HG03565 (cell line): ENCODE measurements at regions not wholly inside any gene's neighbourhood (a gene's known extent, or its start where the extent isn't known, plus 50 kb on each side); places are given as distances from the start of the nearest gene placed in this dataset.
"Not testable (repeated sequence)": the region's sequence is repeated elsewhere in the genome, so short reads cannot be mapped to it uniquely, and the experiment has no call there.

Source experiments
- ATAC-seq: cut with Tn5 transposase; IDR thresholded peaks from one replicate; pipeline ENCODE4 v1.9.1; 2021; ENCODE audit warnings: mild to moderate bottlenecking, moderate library complexity; ENCODE audit not compliant: unreplicated experiment

GRCh38 chr1:121518726-121519041, 333.9 kb downstream of the SRGAP2C start:
- ATAC-seq, result no peak

DNA sequence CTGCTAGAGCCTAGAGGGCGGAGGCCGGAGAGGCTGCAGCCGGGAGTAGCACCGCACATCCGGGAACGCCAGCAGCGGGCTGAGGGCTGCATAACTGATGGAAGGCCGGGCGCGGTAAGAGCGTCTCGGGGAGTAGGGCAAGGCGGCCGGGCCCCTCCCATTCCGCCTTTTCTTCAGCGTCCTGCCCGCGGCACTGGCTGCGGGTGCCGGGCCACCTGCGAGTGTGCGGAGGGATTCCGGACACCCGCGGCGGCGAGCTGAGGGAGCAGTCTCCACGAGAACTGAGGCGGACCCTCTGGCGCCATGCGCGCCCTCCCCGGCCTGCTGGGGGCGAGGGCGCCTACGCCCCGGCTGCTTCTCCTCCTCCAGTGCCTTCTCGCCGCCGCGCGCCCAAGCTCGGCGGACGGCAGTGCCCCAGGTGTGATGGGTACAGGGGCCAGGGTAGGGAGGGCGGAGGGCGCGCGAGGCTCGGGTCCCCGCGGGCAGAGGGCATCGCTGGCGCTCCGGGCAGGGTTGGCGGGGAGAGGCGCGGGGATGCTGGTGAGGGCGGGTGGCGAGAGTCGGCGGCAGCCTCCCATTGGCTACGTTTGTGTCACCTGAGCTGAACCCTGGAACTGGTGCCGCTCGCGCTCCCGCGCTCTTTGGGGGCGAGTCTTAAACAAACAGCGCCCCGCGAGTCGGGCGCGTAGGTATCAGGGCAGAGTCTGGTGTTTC, 334.4 kb downstream of the SRGAP2C start:
- ATAC-seq, result no peak

- ATAC-seq, result not testable (repeated sequence)
Measured at GRCh38 chr1:121519756-121520286, 335.0 kb downstream of the SRGAP2C start.

GRCh38 chr1:121522061-121522759, 337.4 kb downstream of the SRGAP2C start:
- ATAC-seq, result no peak

DNA sequence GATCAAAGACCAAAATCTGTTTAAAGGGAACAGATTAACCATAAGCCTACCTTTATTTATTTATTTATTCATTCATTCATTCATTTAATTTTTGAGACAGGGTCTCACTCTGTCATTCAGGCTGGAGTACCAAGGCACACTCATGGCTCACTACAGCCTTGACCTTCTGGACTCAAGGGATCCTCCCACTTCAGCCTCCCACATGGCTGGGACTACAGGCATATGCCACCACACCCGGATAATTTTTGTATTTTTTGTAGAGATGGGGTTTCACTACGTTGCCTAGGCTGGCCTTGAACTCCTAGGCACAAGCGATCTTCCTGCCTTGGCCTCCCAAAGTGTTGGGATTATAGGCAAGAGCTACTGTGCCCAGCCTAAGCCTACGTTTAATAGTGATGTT, 338.3 kb downstream of the SRGAP2C start:
- not testable (repeated sequence) for ATAC-seq

- ATAC-seq, result no peak
Measured at GRCh38 chr1:121525355-121525754, 340.6 kb downstream of the SRGAP2C start.

DNA sequence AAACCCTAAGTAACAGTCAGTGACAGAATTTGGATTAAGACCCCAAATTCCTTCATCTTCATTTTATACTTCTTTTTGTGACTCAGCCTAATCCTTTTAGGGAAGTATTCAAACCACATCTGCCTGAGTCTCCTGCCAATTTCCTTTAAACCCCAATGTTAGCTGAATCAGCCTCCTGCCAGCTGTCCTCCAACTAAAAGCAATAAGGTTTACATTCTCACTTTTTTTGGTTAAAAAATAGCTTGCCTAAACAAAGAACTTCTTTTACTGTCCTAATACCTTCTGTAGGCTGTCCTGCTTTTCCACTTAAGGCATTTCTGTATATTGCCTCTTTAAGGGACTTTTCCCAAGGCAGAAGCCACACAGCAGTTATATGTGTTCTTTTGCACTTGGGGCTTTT, 344.2 kb downstream of the SRGAP2C start:
- ATAC-seq, result not testable (repeated sequence)

DNA sequence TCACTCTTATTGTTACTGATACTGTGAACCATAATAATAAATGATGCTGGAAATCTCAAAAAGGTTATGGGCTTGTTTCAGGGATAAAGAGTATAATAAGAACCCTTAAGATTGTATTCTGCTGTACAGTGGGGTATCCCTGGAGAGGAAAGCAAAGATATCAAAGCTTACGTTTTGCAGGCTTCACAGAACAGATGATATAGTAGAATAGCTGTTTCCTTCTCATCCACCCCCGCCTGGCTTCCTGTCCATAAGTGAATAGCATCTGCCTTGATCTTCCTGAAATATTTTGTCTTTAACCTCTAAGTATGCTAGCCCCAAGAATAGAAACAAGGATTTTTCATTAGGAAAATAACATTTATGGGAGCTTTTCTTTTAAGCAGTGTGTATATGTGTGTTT, 345.3 kb downstream of the SRGAP2C start:
- ATAC-seq, result not testable (repeated sequence)

DNA sequence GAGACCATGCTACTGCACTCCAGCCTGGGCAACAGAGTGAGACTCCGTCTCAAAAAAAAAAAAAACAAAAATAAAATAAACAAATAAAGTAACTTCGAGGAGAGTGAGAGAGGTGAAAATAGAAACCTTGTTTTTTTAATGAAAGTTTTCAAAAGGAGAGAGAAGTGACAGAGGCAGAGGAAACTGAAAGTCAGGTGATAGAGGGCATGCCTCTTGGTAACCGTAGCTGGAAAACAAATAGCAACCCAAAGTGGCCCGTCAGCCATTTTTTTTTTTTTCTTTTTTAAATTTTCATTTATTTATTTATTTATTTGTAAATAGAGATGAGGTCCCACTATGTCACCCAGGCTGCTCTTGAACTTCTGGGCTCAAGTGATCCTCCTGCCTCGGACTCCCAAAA, 347.0 kb downstream of the SRGAP2C start:
- not testable (repeated sequence) for ATAC-seq

GRCh38 chr1:121538148-121538547, 353.4 kb downstream of the SRGAP2C start:
- not testable (repeated sequence) for ATAC-seq

DNA sequence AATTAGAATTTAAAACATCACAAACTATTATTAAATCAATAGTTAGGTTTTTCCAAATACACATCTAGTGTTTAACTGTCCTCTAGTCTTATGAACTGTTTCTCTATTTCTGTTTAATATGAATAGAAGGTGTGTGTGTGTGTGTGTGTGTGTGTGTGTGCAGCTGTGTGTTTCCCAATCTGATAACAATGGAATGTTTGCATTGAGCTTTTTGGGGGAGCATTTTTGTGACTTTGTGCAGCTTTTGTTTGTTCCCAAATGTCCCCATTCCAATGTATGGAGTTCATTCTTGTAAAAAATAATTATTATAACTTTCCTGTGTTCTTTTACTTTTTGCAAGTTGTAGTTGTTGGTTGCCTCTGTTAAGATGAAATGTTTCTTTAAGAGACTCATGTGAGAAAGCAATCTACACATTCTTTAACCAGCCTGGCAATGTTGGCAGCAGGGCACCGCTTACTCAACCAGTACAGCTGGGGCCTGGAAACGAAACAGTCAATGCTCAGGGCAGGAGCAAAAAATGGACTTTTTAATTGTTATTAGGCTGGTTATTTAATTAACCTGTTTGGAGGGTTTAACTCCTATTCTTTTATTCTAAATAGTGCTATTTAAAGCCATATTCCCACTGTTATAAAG, 354.3 kb downstream of the SRGAP2C start:
- ATAC-seq, result no peak

DNA sequence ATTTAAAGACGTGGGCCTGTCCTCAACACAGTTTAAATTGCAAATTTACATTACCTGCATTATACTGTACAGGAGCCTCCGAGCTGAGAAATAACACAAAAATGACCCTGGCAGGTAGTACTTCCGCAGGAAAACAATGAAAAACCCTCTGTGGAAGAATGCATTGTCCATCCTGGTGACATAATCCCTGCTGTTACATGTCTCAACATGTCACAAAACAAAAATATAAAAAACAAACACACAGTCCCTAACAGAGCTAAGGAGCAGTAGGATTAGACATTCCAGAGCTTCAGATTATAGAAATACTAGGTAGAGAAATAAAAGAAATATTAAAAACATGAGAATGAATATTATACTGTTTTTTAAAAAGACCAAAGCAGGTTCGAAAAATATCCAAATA, 359.2 kb downstream of the SRGAP2C start:
- not testable (repeated sequence) for ATAC-seq

DNA sequence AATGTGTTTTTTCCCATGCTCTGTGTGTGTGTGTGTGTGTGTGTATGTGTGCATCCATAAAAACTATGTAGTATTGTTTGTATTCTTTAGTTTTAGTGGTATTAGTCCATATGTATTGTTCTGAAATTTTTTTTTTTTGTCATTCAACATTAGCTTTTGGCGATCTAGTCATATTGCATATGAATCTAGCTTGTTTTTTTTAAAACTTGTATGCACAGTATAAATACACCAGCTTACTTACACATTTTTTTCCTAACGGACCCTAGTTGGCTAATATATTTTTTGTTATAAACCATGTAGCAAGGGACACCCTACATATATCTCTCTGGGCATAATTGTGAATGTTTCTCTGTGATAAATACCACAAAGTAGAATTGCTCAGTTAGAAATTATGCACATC, 359.7 kb downstream of the SRGAP2C start:
- ATAC-seq, result no peak

DNA sequence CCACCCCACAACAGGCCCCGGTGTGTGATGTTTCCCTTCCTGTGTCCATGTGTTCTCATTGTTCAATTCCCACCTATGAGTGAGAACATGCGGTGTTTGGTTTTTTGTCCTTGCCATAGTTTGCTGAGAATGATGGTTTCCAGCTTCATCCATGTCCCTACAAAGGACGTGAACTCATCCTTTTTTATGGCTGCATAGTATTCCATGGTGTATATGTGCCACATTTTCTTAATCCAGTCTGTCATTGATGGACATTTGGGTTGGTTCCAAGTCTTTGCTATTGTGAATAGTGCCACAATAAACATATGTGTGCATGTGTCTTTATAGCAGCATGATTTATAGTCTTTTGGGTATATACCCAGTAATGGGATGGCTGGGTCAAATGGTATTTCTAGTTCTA, 361.1 kb downstream of the SRGAP2C start:
- ATAC-seq, result not testable (repeated sequence)

DNA sequence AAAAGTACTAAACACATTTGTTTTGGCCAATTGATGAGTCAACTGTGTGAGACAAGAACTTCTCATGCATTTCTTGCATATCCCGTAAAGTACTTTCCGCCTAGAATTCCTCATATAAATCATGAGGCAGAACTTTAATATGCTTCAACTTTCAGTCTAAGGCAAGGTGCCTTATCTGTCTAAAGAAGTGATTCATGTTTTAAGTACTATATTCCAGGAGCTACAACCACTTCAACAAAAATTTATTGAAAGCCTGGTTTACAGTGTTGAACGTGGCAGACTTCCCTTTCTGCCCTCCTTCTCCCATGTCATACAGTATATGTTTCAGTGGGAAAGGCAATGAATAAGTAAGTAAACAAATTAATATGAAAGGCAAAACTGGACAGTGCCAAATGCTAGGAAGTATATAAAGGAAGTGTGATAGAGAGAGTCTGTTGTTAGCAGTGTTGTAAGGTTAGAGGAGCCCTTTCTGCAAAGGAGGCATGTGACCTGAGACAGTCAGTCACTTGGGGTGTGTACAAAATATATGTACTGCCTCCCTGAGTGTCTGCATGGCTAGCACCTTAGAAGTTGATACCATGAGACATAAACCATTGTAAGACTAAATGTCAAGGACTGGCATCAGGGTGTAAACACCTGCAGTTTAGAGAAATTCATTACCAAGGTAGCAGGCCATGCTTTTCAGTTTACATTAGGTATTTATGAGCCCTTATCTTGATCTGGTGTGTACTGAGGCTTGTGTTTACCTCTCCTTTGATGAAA, 362.2 kb downstream of the SRGAP2C start:
- ATAC-seq, result no peak

DNA sequence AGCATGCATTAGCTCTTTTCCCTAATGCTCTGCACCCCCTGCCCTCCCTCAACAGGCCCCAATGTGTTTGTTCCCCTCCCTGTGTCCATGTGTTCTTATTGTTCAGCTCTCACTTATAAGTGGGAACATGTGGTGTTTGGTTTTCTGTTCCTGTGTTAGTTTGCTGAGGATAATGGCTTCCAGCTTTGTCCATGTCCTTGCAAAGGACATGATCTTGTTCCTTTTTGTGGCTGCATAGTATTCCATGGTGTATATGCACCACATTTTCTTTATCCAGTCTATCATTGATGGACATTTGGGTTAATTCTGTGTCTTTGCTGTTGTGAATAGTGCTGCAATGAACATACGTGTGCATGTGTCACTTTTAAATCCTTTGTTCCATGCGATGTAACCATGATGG, 363.0 kb downstream of the SRGAP2C start:
- ATAC-seq, result not testable (repeated sequence)

DNA sequence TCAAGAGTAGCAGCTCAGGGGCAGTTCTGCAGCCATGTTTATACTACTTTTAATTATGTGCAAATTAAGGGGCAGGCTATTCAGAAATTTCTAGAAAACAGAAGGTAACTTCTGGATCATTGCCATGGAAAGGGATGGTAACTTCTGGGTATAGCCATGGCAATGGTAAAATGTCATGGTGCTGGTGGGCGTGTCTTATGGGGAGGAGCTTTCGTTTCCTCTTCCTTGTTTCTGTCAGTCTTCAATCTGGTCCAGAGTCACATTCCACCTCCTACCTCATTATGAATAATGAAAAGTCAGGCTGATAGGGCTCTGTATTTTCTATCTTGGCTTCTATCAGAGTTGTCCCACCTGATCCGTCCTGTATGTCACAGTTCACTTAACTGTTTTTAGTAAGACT, 366.0 kb downstream of the SRGAP2C start:
- not testable (repeated sequence) for ATAC-seq

DNA sequence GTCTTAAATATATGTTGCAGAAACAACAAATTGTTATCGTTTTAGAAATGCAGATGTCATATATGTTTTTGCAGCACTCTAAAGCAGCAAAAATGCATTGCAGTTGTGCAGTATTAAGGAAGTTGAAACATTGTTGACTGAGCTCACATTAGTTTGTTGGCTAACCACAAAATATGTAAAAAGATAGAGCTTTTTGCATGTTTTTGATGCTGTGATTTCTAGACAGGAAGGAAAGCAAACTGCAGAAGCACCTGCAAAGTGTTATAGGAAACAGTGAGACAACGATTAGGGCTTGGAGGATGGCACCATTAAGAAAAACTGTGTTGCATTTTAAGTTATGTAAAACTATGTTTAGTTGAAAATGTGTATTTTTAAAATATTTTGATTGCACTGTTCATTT, 366.7 kb downstream of the SRGAP2C start:
- ATAC-seq, result not testable (repeated sequence)

DNA sequence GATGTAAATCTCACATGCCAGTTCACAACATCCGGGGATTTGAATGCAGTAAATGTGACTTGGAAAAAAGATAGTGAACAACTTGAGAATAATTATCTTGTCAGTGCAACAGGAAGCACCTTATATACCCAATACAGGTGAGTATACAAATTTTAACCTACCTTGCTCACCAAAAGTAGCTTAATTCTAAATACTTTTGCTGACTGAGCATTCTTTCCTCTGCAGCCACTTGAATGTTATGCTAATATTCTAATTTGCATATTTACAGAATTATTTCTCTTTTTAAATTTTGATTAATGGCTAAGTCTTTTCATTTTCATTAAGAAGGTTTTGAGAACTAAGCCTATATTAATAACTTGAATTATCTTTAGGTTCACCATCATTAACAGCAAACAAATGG, 371.8 kb downstream of the SRGAP2C start:
- ATAC-seq, result not testable (repeated sequence)

GRCh38 chr1:121558034-121558433, 373.3 kb downstream of the SRGAP2C start:
- ATAC-seq, result not testable (repeated sequence)

- ATAC-seq, result no peak
Measured at GRCh38 chr1:121558514-121558913, 373.7 kb downstream of the SRGAP2C start.
